WTC11 (cell line): ENCODE measurements at regions not wholly inside any gene's neighbourhood (a gene's known extent, or its start where the extent isn't known, plus 50 kb on each side); places are given as distances from the start of the nearest gene placed in this dataset.
"Not testable (repeated sequence)": the region's sequence is repeated elsewhere in the genome, so short reads cannot be mapped to it uniquely, and the experiment has no call there.

Experiments
- ATAC-seq: fragments of 200-7000 bp; cut with Tn5 transposase; 2 replicates; pipeline ENCODE4 v1.10.0; 2021; ENCODE audit warnings: mild to moderate bottlenecking, moderate library complexity
- CTCF ChIA-PET: fragments of 300-600 bp; sonication (Branson Sonifier 250); formaldehyde crosslinking; loops from one replicate; lab custom pipeline; 2021; ENCODE audit warnings: antibody characterized with exemption; lab: Charles Lee
- POLR2A ChIA-PET: fragments of 350-600 bp; sonication (Branson Sonifier 250); formaldehyde crosslinking; loops from one replicate; lab custom pipeline; 2021; ENCODE audit warnings: antibody characterized with exemption; lab: Charles Lee
- DNase-seq: peaks from one replicate; pipeline ENCODE4 v3.0.0; 2021; ENCODE audit warnings: low spot score
- H3K27ac Mint-ChIP-seq: 2 replicates; pipeline ENCODE4 v1.8.0; 2021; ENCODE audit warnings: mixed read lengths
- H3K27me3 Mint-ChIP-seq: 2 replicates; pipeline ENCODE4 v1.8.0; 2021; ENCODE audit warnings: low read depth, mild to moderate bottlenecking, moderate library complexity, mixed read lengths
- H3K36me3 Mint-ChIP-seq: 2 replicates; pipeline ENCODE4 v1.8.0; 2021; ENCODE audit warnings: mixed read lengths
- H3K4me1 Mint-ChIP-seq: 2 replicates; pipeline ENCODE4 v1.8.0; 2022; ENCODE audit warnings: mixed read lengths
- H3K4me3 Mint-ChIP-seq: 2 replicates; pipeline ENCODE4 v1.8.0; 2021; ENCODE audit warnings: mild to moderate bottlenecking, moderate library complexity, mixed read lengths
- H3K9me3 Mint-ChIP-seq: 2 replicates; pipeline ENCODE4 v1.8.0; 2021; ENCODE audit warnings: mixed read lengths
- AR ChIP-seq: fragments of 250-450 bp; sonication (Bioruptor Pico); IDR thresholded peaks from 2 replicates; pipeline ENCODE4 v1.9.0; 2021; ENCODE audit warnings: mild to moderate bottlenecking
- CREM ChIP-seq: sonication (generic); formaldehyde crosslinking; IDR thresholded peaks from 2 replicates; pipeline ENCODE4 v1.8.1; 2022; ENCODE audit warnings: mild to moderate bottlenecking, missing genetic modification reagents, moderate library complexity
- ETV6 ChIP-seq: sonication (generic); formaldehyde crosslinking; IDR thresholded peaks from 2 replicates; pipeline ENCODE4 v1.8.1; 2022; ENCODE audit warnings: mild to moderate bottlenecking, missing genetic modification reagents
- RELA ChIP-seq: sonication (generic); formaldehyde crosslinking; IDR thresholded peaks from 2 replicates; pipeline ENCODE4 v1.8.1; 2022; ENCODE audit warnings: missing genetic modification reagents, mild to moderate bottlenecking, borderline replicate concordance
- SMAD3 ChIP-seq: sonication (generic); formaldehyde crosslinking; IDR thresholded peaks from 2 replicates; pipeline ENCODE4 v1.8.0; 2022; ENCODE audit warnings: missing genetic modification reagents, mild to moderate bottlenecking, borderline replicate concordance
- SP1 ChIP-seq: sonication (generic); formaldehyde crosslinking; conservative IDR thresholded peaks from 2 replicates; pipeline ENCODE4 v1.8.1; 2022; ENCODE audit warnings: missing genetic modification reagents
- USF2 ChIP-seq: sonication (generic); formaldehyde crosslinking; IDR thresholded peaks from 2 replicates; pipeline ENCODE4 v1.8.1; 2023; ENCODE audit warnings: mild to moderate bottlenecking, missing genetic modification reagents, moderate library complexity
- ZNF121 ChIP-seq: sonication (generic); formaldehyde crosslinking; IDR thresholded peaks from 2 replicates; pipeline ENCODE4 v1.8.0; 2023; ENCODE audit warnings: missing genetic modification reagents
- ZNF263 ChIP-seq: sonication (generic); formaldehyde crosslinking; IDR thresholded peaks from 2 replicates; pipeline ENCODE4 v1.8.1; 2022; ENCODE audit warnings: low read depth, mild to moderate bottlenecking, moderate library complexity, missing genetic modification reagents
- ZNF671 ChIP-seq: fragments of 250-450 bp; sonication (Bioruptor Pico); IDR thresholded peaks from 2 replicates; pipeline ENCODE4 v1.8.0; 2021; ENCODE audit warnings: mild to moderate bottlenecking
- TF ChIP-seq, protein P1 (sequence below): sonication (generic); formaldehyde crosslinking; IDR thresholded peaks from 2 replicates; pipeline ENCODE4 v1.8.0; 2023; ENCODE audit warnings: missing genetic modification reagents
- TF ChIP-seq, protein P2 (sequence below): fragments of 250-450 bp; sonication (Bioruptor Pico); conservative IDR thresholded peaks from 2 replicates; pipeline ENCODE4 v1.9.0; 2021; ENCODE audit warnings: mild to moderate bottlenecking
- TF ChIP-seq, protein P3 (sequence below): fragments of 250-450 bp; sonication (Bioruptor Pico); IDR thresholded peaks from 2 replicates; pipeline ENCODE4 v1.9.0; 2021; ENCODE audit warnings: mild to moderate bottlenecking, borderline replicate concordance

- no peak for TF ChIP-seq USF2 (CRISPR knock-in tag)
- TF ChIP-seq ZNF263 (CRISPR knock-in tag): no peak
- no peak for TF ChIP-seq RELA (CRISPR knock-in tag)
- no peak for TF ChIP-seq CREM
- no peak for TF ChIP-seq SP1 (CRISPR knock-in tag)
- no peak for TF ChIP-seq SMAD3 (CRISPR knock-in tag)
- TF ChIP-seq, protein P1, sequence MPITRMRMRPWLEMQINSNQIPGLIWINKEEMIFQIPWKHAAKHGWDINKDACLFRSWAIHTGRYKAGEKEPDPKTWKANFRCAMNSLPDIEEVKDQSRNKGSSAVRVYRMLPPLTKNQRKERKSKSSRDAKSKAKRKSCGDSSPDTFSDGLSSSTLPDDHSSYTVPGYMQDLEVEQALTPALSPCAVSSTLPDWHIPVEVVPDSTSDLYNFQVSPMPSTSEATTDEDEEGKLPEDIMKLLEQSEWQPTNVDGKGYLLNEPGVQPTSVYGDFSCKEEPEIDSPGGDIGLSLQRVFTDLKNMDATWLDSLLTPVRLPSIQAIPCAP: no peak
- TF ChIP-seq, protein P2, sequence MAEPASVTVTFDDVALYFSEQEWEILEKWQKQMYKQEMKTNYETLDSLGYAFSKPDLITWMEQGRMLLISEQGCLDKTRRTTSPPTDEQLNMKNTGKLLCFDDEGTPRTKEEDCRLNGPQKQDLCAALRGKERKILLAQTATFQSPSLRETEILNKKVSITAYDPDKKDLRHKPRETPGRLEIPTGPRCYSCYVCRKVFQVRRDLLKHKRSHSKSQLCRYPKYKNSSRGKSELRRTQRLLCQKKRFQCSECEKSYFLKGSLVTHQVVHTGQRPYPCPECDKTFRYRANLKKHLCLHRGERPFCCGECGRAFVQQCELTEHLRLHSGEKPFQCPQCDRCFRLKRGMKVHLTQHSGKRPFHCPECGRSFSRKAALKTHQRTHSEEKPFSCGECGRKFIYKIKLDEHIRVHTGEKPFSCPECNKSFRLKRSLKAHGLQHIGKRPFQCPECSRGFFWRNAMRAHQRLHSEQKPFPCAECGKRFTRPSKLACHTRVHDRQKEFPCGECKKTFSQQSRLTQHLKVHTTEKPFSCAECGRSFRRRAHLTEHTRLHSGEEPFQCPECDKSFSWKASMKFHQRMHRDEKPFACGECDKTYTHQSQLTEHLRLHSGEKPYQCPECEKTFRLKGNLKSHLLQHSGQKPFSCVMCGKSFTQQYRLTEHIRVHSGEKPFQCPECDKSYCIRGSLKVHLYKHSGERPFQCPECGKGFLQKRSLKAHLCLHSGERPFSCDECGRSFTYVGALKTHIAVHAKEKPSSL (CRISPR knock-in tag): no peak
- TF ChIP-seq ZNF121: no peak
- TF ChIP-seq ETV6: no peak
- TF ChIP-seq ZNF671 (CRISPR knock-in tag): no peak
- TF ChIP-seq, protein P3, sequence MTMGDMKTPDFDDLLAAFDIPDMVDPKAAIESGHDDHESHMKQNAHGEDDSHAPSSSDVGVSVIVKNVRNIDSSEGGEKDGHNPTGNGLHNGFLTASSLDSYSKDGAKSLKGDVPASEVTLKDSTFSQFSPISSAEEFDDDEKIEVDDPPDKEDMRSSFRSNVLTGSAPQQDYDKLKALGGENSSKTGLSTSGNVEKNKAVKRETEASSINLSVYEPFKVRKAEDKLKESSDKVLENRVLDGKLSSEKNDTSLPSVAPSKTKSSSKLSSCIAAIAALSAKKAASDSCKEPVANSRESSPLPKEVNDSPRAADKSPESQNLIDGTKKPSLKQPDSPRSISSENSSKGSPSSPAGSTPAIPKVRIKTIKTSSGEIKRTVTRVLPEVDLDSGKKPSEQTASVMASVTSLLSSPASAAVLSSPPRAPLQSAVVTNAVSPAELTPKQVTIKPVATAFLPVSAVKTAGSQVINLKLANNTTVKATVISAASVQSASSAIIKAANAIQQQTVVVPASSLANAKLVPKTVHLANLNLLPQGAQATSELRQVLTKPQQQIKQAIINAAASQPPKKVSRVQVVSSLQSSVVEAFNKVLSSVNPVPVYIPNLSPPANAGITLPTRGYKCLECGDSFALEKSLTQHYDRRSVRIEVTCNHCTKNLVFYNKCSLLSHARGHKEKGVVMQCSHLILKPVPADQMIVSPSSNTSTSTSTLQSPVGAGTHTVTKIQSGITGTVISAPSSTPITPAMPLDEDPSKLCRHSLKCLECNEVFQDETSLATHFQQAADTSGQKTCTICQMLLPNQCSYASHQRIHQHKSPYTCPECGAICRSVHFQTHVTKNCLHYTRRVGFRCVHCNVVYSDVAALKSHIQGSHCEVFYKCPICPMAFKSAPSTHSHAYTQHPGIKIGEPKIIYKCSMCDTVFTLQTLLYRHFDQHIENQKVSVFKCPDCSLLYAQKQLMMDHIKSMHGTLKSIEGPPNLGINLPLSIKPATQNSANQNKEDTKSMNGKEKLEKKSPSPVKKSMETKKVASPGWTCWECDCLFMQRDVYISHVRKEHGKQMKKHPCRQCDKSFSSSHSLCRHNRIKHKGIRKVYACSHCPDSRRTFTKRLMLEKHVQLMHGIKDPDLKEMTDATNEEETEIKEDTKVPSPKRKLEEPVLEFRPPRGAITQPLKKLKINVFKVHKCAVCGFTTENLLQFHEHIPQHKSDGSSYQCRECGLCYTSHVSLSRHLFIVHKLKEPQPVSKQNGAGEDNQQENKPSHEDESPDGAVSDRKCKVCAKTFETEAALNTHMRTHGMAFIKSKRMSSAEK (CRISPR knock-in tag): no peak
These were observed 404.4 kb downstream of the KCNA4 start (continued) for GRCh38 chr11:29612423-29612822.

DNA sequence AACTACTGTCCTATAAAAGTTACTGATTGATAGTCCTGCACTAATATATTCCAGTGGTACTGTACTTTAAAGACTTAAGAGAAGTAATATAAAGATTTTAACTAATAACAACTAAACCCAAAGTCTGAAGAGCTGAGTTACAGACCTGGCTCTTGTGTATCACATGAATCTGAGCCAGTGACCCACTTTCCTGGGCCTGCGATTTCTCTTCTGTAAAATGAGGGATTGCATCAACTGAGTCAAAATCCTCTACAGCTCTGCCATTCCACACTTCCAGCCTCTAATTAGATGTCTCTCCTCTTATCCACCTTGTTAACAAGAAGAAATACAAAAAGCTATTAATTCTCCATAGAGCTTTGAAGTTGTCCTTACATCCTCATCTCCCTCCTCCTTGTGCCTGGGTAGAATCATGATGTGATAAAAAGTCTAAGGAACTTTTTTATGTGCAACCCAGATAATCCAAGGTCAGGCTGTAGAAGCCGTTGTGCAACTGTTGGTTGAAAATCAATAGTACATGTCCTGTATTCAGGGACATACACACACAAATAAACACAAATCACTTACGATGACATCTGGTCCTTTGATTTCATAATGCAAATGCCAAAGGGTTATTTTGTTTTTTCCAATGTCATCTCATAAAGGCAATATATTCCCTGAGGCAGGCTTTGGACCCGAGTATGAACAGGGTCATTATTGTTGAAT is 410.3 kb downstream of the KCNA4 start:
- Mint-ChIP-seq H3K9me3 (peaks cover 4% of the 10 kb centered on the region), H3K27ac (no peak overlapping the region), H3K27me3 (no peaks in the 10 kb centered on the region), H3K36me3 (no peaks in the 10 kb centered on the region), H3K4me1 (peaks cover 8% of the 10 kb centered on the region), H3K4me3 (no peak overlapping the region)
- ATAC-seq (no peak), DNase-seq (no peak)
- CTCF ChIA-PET: no interaction called here
- TF ChIP-seq AR (CRISPR knock-in tag): no peak
- POLR2A ChIA-PET: no interaction called here

- H3K36me3 Mint-ChIP-seq, CTCF ChIA-PET: not testable (repeated sequence)
These were observed 416.7 kb downstream of the KCNA4 start for GRCh38 chr11:29600151-29600575.

More at GRCh38 chr11:29600151-29600575, 416.7 kb downstream of the KCNA4 start:
- H3K27me3 Mint-ChIP-seq, H3K4me1 Mint-ChIP-seq, H3K4me3 Mint-ChIP-seq, ATAC-seq, POLR2A ChIA-PET, H3K27ac Mint-ChIP-seq, DNase-seq: not testable (repeated sequence)
- peaks cover 10% of the 10 kb centered on the region for H3K9me3 Mint-ChIP-seq
